Coronary artery (tissue), 2 donors: ENCODE measurements at regions not wholly inside any gene's neighbourhood (a gene's known extent, or its start where the extent isn't known, plus 50 kb on each side); places are given as distances from the start of the nearest gene placed in this dataset.

ENCODE experiments used
- DNase-seq: peaks from one replicate; pipeline ENCODE4 v3.0.0-alpha.2; 2017; ENCODE audit warnings: low spot score
- H3K27ac ChIP-seq, 2 donors: fragments of 200-600 bp; sonication (generic); one replicate each; pipeline ENCODE4 v1.5.1; 2016 to 2019
- H3K4me3 ChIP-seq: fragments of 200-600 bp; sonication (generic); 2 replicates; pipeline ENCODE4 v1.5.1; 2016; ENCODE audit warnings: mild to moderate bottlenecking, moderate library complexity
- CTCF ChIP-seq: fragments of 200-600 bp; sonication (generic); IDR thresholded peaks from one replicate; pipeline ENCODE4 v1.5.1; 2019; ENCODE audit warnings: antibody characterized with exemption

GRCh38 chr4:165784672-165785071, 88.4 kb upstream of the TLL1 start:
- no peak overlapping the region for H3K4me3 ChIP-seq
- no peak overlapping the region for H3K27ac ChIP-seq
- DNase-seq: no peak
- no peak for TF ChIP-seq CTCF

DNA sequence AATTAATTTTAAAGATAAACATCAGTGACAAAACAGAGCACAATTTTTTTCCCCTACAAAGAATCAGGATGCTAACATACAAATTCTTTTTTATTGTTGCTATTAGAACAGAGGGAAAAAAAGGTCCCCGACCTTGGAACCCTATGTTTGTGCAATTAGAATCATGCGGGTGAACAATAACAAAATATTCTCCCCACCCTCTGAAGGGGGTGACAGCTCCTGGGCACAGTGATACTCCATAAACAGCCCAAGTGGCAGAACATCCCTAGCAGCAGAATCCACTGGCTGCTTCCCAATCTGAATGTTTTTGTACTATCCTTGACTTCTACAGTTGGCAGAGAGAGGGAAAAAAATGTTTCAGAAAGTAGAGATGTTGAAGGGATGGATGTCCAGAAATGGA, 87.7 kb upstream of the TLL1 start:
- no peak for TF ChIP-seq CTCF
- Histone ChIP-seq H3K27ac (no peak overlapping the region), H3K4me3 (no peak overlapping the region)
- DNase-seq: no peak

DNA sequence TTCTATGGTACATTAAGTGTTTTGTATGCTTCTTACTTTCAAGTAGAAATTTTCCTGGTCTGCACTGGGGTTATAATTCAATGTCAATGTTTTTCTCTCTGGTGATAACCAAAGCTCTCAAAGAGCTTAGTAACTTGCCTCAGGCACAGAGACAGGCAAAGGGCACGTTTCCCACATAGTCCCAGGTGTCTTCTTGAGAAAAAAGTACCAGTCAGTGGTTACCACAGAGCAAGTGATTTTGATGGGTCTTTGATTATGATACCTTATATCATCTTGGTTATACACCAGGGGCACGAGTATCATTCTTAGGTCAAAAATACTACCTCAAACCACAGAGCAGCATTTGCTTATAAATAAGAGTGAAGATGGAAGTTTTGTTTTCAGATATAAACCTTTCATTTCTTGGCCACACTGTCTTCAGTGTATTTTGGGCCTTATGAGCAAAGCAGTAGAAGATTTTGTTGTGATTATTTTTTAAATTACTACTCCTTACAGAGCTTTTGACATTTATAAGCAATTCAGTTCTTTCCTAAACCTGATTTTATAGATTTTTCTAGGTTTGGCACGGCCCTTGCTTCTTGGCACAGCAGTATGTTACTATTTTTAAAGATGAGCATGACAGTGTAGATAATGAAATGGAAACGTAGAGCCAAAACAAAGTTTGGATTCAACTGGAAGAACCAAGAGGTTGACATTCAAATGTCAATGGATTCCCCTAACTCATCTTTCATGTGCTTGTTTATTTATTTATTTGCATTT, 85.3 kb upstream of the TLL1 start:
- Histone ChIP-seq H3K27ac (no peak overlapping the region), H3K4me3 (no peak overlapping the region)
- DNase-seq: no peak
- TF ChIP-seq CTCF: no peak

DNA sequence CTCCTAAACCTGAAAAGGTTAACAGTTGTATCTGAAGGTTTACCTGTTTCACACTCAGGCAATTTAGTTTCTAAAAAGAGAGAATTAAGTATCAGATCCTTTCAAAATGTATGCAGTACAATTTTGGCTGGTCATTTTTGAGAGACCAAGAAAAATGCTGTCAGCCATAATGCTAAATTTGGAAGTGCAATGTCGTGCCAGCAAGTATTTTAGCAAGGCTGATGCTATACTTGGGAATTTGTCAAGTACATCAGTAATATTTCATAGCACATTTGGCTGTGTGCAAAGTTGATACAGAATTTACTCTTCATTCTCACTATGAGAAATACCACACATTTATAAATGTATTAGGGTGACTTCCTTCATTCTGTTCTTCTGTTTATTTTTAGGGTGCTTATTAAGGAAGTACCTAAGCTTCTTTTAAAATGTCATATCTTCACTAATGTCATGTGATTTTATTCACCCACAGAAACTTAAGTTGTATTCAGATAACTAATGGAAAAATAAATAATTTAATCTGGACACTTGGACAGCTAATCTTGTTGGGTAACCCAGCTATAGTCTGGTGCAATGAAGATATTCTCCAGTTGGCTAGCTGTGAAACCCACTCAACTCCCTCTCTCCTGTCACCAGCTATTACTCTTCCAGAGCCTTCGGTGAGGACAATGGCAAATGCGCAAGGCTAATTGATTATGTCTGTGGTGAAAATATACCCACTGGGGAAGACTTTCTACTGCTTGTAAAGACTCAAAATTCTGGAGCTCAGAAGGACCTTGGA, 84.2 kb upstream of the TLL1 start:
- TF ChIP-seq CTCF: no peak
- Histone ChIP-seq H3K27ac (peak overlapping the region in 1 of 2 donors; percentile 5), H3K4me3 (no peak overlapping the region)
- DNase-seq: no peak

DNA sequence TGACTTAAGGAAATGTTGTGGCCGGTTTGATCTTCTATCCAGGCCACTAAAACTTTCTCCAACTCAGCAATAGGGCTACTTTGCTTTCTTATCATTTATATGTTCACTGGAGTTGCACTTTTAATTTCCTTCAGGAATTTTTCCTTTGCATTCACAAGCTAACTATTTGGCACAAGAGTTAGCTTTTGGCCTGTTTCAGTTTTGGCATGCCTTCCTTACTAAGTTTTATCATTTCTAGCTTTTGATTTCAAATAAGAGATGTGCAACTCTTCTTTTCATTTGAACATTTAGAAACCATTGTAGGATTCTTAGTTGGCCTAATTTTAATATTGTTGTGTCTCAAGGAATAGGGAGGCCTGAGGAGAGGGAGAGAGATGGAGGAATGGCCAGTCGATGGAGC, 79.8 kb upstream of the TLL1 start:
- no peak for DNase-seq
- Histone ChIP-seq H3K4me3 (no peak overlapping the region), H3K27ac (no peak overlapping the region)

DNA sequence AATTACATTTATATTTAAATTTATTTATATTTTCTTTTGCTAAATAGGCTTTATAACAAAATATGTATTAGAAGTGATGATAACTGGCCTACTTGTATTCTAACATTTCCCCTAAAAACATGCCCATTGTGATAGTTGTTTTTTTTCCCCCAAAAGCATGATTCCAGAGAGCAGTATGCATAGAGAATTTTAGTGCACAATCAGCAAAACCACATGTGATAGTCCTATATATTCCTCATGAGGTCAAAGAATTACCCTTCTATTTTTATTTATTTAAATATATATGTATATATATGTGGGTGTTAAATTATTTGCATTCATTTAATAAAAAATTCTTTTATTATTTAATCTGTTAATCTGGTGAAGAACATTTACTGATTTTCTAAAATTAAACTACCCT, 78.2 kb upstream of the TLL1 start:
- TF ChIP-seq CTCF: no peak
- no peak overlapping the region for H3K27ac ChIP-seq

More for the DNA sequence above, 79.8 kb upstream of the TLL1 start:
- TF ChIP-seq CTCF: no peak

DNA sequence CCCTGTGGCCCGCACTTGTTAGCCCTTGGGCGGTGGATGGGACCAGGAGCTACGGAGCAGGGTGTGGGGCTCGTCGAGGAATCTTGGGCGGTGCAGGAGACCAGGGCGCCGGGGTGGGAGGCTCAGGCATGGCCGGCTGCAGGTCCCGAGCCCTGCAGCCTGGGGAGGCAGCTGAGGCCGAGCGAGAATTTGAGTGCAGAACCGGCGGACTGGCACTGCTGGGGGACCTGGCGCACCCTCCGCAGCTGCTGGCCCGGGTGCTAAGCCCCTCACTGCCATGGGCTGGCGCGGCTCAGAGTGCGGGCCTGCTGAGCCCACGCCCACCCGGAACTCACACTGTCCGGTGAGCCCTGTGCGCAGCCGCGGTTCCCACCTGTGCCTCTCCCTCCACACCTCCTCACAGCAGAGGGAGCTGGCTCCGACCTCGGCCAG, 73.6 kb upstream of the TLL1 start:
- no peak for DNase-seq
- Histone ChIP-seq H3K27ac (no peak overlapping the region), H3K4me3 (no peak overlapping the region)
- TF ChIP-seq CTCF: no peak

More for the DNA sequence above, 78.2 kb upstream of the TLL1 start:
- no peak for DNase-seq
- no peak overlapping the region for H3K4me3 ChIP-seq
